GM23338 (cell line): ENCODE measurements at regions not wholly inside any gene's neighbourhood (a gene's known extent, or its start where the extent isn't known, plus 50 kb on each side); places are given as distances from the start of the nearest gene placed in this dataset.

Source experiments
- ATAC-seq: fragments of 200-7000 bp; cut with Tn5 transposase; 3 replicates; pipeline ENCODE4 v1.9.1; 2020
- DNase-seq: peaks from one replicate; pipeline ENCODE4 v3.0.0-alpha.2; 2015; ENCODE audit warnings: low spot score
- H2AFZ ChIP-seq: fragments of 200-600 bp; sonication (generic); 2 replicates; pipeline ENCODE4 v1.8.0; 2016; ENCODE audit warnings: antibody characterized with exemption, mild to moderate bottlenecking, moderate library complexity
- H3F3A ChIP-seq: fragments of 200-600 bp; sonication (generic); replicated peaks from 2 replicates; pipeline ENCODE4 v1.8.0; 2017; ENCODE audit warnings: antibody characterized with exemption, mixed run types, low read depth
- H3K27ac ChIP-seq: fragments of 200-600 bp; sonication (generic); 2 replicates; pipeline ENCODE4 v1.6.1; 2016; ENCODE audit warnings: low read depth
- H3K27me3 ChIP-seq: fragments of 200-600 bp; sonication (generic); 2 replicates; pipeline ENCODE4 v1.8.0; 2016; ENCODE audit warnings: mild to moderate bottlenecking, mixed run types, moderate library complexity; ENCODE audit not compliant: insufficient read depth
- H3K36me3 ChIP-seq: fragments of 200-600 bp; sonication (generic); 2 replicates; pipeline ENCODE4 v1.8.0; 2016; ENCODE audit warnings: mild to moderate bottlenecking; ENCODE audit not compliant: insufficient read depth
- H3K4me1 ChIP-seq: fragments of 200-600 bp; sonication (generic); 2 replicates; pipeline ENCODE4 v1.8.0; 2016; ENCODE audit warnings: mild to moderate bottlenecking, moderate library complexity; ENCODE audit not compliant: insufficient read depth
- H3K4me2 ChIP-seq: fragments of 200-600 bp; sonication (generic); 2 replicates; pipeline ENCODE4 v1.7.1; 2017; ENCODE audit warnings: mixed run types
- H3K4me3 ChIP-seq: fragments of 200-600 bp; sonication (generic); 2 replicates; pipeline ENCODE4 v1.6.1; 2016; ENCODE audit warnings: mixed run types
- H3K79me2 ChIP-seq: fragments of 200-600 bp; sonication (generic); replicated peaks from 2 replicates; pipeline ENCODE4 v1.8.0; 2017; ENCODE audit warnings: mild to moderate bottlenecking; ENCODE audit not compliant: insufficient read depth
- H3K9me2 ChIP-seq: fragments of 200-600 bp; sonication (generic); 2 replicates; pipeline ENCODE4 v1.8.0; 2017; ENCODE audit not compliant: insufficient read depth
- H4K20me1 ChIP-seq: fragments of 200-600 bp; sonication (generic); replicated peaks from 2 replicates; pipeline ENCODE4 v1.8.0; 2017; ENCODE audit warnings: mild to moderate bottlenecking; ENCODE audit not compliant: insufficient read depth
- H3K27ac Mint-ChIP-seq: 2 replicates; pipeline ENCODE4 v1.8.0; 2020; ENCODE audit warnings: inconsistent platforms, mild to moderate bottlenecking, moderate library complexity, mixed read lengths
- H3K27me3 Mint-ChIP-seq: 3 replicates; pipeline ENCODE4 v1.8.0; 2022; ENCODE audit warnings: low read depth, mild to moderate bottlenecking, moderate library complexity, mixed read lengths, inconsistent platforms; ENCODE audit not compliant: insufficient read depth, poor library complexity
- H3K36me3 Mint-ChIP-seq: 3 replicates; pipeline ENCODE4 v1.8.0; 2021; ENCODE audit warnings: low read depth, mild to moderate bottlenecking, inconsistent platforms, moderate library complexity, mixed read lengths
- H3K4me1 Mint-ChIP-seq: 3 replicates; pipeline ENCODE4 v1.8.0; 2020; ENCODE audit warnings: mild to moderate bottlenecking, inconsistent platforms, mixed read lengths
- H3K4me3 Mint-ChIP-seq: 3 replicates; pipeline ENCODE4 v1.8.0; 2021; ENCODE audit warnings: moderate library complexity, mild to moderate bottlenecking, inconsistent platforms, mixed read lengths
- H3K9me3 Mint-ChIP-seq: 3 replicates; pipeline ENCODE4 v1.8.0; 2020; ENCODE audit warnings: moderate library complexity, mild to moderate bottlenecking, inconsistent platforms, mixed read lengths
- CREB1 ChIP-seq: fragments of 250-450 bp; sonication (Bioruptor Pico); IDR thresholded peaks from 2 replicates; pipeline ENCODE4 v1.5.0; 2020; ENCODE audit warnings: low read depth, mild to moderate bottlenecking, moderate library complexity
- CTCF ChIP-seq, 2 experiments: fragments of 200-600 bp in 1 of 2; sonication (generic) in 1 of 2; conservative IDR thresholded peaks; 2 replicates each; pipeline versions ENCODE4 v1.5.1 to v1.6.1; 2016 to 2017; ENCODE audit warnings: antibody characterized with exemption in 2 of 2, low read depth in 2 of 2, mild to moderate bottlenecking in 2 of 2, moderate library complexity in 1 of 2
- EZH2 ChIP-seq: fragments of 200-600 bp; sonication (generic); IDR thresholded peaks from one replicate; pipeline ENCODE4 v1.8.0; 2017; ENCODE audit warnings: antibody characterized with exemption, mild to moderate bottlenecking, low read depth; ENCODE audit not compliant: unreplicated experiment
- EZH2phosphoT487 ChIP-seq: fragments of 200-600 bp; sonication (generic); IDR thresholded peaks from one replicate; pipeline ENCODE4 v1.8.1; 2018; ENCODE audit warnings: antibody characterized with exemption; ENCODE audit not compliant: unreplicated experiment
- JUNB ChIP-seq: IDR thresholded peaks from one replicate; pipeline ENCODE4 v1.6.1; 2016; ENCODE audit warnings: antibody characterized with exemption; ENCODE audit not compliant: unreplicated experiment
- NANOG ChIP-seq: IDR thresholded peaks from 2 replicates; pipeline ENCODE4 v1.6.1; 2016; ENCODE audit warnings: antibody characterized with exemption, borderline replicate concordance
- POLR2AphosphoS5 ChIP-seq: IDR thresholded peaks from 2 replicates; pipeline ENCODE4 v1.6.1; 2016; ENCODE audit warnings: antibody characterized with exemption, low read depth
- STAT1 ChIP-seq: IDR thresholded peaks from one replicate; pipeline ENCODE4 v1.6.1; 2016; ENCODE audit warnings: antibody characterized with exemption; ENCODE audit not compliant: unreplicated experiment
- ZNF331 ChIP-seq: fragments of 250-450 bp; sonication (Bioruptor Pico); IDR thresholded peaks from 2 replicates; pipeline ENCODE4 v1.5.0; 2020; ENCODE audit warnings: low read depth, mild to moderate bottlenecking, moderate library complexity

DNA sequence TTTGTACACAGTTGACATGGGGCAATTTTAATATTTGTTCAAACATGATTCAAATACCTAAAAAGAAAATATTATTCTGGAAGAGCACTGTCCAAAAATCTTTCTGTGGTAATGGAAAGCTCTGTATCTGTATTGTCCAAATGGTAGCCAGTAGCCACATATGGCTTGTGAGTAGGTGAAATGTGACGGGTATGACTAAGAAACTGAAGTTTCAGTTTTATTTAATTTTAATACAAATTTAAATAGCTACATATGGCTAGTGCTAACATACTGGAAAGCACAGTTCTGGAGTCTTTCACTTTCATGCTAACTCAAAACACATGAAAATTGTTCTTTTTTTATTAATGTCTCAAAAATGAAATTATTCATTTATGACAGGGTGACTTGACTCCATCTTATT, 132.6 kb downstream of the PLK2 start (continued):
- TF ChIP-seq CTCF (conservative IDR thresholded peaks at IDR 0.05; ENCODE audit: low read depth in 2 of 2) (no peak), POLR2AphosphoS5 (no peak), ZNF331 (no peak)

DNA sequence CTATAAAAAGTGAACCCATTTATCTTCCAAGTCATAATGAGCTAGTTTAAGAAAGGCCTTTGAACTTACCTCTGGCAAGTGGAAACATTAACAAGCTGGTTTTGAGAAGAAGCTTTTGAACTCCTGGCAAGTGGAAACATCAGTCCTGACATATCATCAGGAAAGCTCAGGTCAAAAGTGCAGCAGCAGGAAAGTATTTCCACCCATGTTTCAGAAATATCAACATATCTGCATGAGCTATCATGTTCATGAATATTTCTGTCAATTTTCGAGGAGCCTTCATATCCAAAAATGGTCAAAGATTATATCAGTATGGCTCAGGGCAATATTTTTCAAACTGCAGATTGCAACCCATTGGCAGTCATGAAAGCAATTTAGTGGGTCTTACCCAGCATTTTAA, 133.9 kb downstream of the PLK2 start:
- H3K27me3 Mint-ChIP-seq, result peaks cover 2% of the 10 kb centered on the region
- H3K4me1 ChIP-seq, result peaks cover 18% of the 10 kb centered on the region; the same call in 1 of the 2 replicates
- ATAC-seq (no peak), DNase-seq (no peak)
- no peaks in the 10 kb centered on the region for H3K9me2 ChIP-seq
- H3K4me3 ChIP-seq, result no peak overlapping the region
- H3K27ac ChIP-seq, result no peak overlapping the region
- TF ChIP-seq JUNB, result no peak
- TF ChIP-seq NANOG, result no peak
- no peak for TF ChIP-seq EZH2
- no peak for TF ChIP-seq ZNF331
- TF ChIP-seq STAT1, result no peak
- H2AFZ ChIP-seq, result no peak overlapping the region
- H3K4me1 Mint-ChIP-seq, result peaks cover 25% of the 10 kb centered on the region
- no peak overlapping the region for H3K27ac Mint-ChIP-seq
- H3K27me3 ChIP-seq, result no peaks in the 10 kb centered on the region
- no peaks in the 10 kb centered on the region for H3F3A ChIP-seq
- H3K4me3 Mint-ChIP-seq, result no peak overlapping the region
- no peaks in the 10 kb centered on the region for H3K36me3 ChIP-seq
- no peaks in the 10 kb centered on the region for H3K36me3 Mint-ChIP-seq
- no peaks in the 10 kb centered on the region for H3K9me3 Mint-ChIP-seq
- no peaks in the 10 kb centered on the region for H3K79me2 ChIP-seq
- no peak overlapping the region for H3K4me2 ChIP-seq
- H4K20me1 ChIP-seq, result no peaks in the 10 kb centered on the region

DNA sequence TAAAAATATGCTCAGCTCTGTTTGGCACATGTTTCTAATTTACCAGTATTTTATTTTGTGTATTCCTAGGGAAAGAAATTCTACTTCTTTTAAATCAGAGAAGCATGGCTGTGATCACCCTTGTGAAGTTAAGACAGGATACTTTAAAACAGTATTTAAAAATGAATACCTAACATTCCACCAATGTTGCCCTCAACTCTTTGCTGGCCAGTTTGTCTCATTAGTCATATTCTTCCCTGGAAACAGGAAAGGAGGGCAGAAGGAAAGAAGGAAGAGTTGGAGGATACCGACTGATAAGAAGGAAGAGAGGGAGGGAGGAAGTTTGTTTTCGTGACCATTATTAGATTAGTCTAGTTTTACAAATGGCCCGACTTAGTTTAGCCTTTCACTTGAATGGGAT, 137.4 kb downstream of the PLK2 start:
- no peak for ATAC-seq
- DNase-seq, result peak; percentile 2
- Histone ChIP-seq H3K9me2 (no peaks in the 10 kb centered on the region), H3K79me2 (no peaks in the 10 kb centered on the region), H2AFZ (peak overlapping the region; percentile 61), H4K20me1 (no peaks in the 10 kb centered on the region), H3K4me2 (peak overlapping the region; percentile 23; the same call in 1 of the 2 replicates), H3K27me3 (no peaks in the 10 kb centered on the region), H3K36me3 (no peaks in the 10 kb centered on the region), H3F3A (no peaks in the 10 kb centered on the region), H3K4me1 (peaks cover 18% of the 10 kb centered on the region; the same call in 1 of the 2 replicates), H3K4me3 (no peak overlapping the region), H3K27ac (no peak overlapping the region)
- no peak for TF ChIP-seq CTCF (conservative IDR thresholded peaks at IDR 0.05; ENCODE audit: low read depth in 2 of 2)
- TF ChIP-seq CREB1 (CRISPR knock-in tag), result no peak
- TF ChIP-seq EZH2phosphoT487, result no peak
- H3K9me3 Mint-ChIP-seq, result no peaks in the 10 kb centered on the region
- peaks cover 2% of the 10 kb centered on the region for H3K27me3 Mint-ChIP-seq
- no peak overlapping the region for H3K27ac Mint-ChIP-seq
- H3K4me3 Mint-ChIP-seq, result no peak overlapping the region
- H3K4me1 Mint-ChIP-seq, result peaks cover 25% of the 10 kb centered on the region
- no peaks in the 10 kb centered on the region for H3K36me3 Mint-ChIP-seq
